HG03565 (cell line): ENCODE measurements at regions not wholly inside any gene's neighbourhood (a gene's known extent, or its start where the extent isn't known, plus 50 kb on each side); places are given as distances from the start of the nearest gene placed in this dataset.
"Not testable (repeated sequence)": the region's sequence is repeated elsewhere in the genome, so short reads cannot be mapped to it uniquely, and the experiment has no call there.

ENCODE experiments used
- ATAC-seq: cut with Tn5 transposase; IDR thresholded peaks from one replicate; pipeline ENCODE4 v1.9.1; 2021; ENCODE audit warnings: mild to moderate bottlenecking, moderate library complexity; ENCODE audit not compliant: unreplicated experiment

- no peak for ATAC-seq
Observed at GRCh38 chr2:36169843-36170242, 185.7 kb upstream of the CRIM1 start.

GRCh38 chr2:36168115-36168514 is 187.5 kb upstream of the CRIM1 start:
- ATAC-seq = no peak

DNA sequence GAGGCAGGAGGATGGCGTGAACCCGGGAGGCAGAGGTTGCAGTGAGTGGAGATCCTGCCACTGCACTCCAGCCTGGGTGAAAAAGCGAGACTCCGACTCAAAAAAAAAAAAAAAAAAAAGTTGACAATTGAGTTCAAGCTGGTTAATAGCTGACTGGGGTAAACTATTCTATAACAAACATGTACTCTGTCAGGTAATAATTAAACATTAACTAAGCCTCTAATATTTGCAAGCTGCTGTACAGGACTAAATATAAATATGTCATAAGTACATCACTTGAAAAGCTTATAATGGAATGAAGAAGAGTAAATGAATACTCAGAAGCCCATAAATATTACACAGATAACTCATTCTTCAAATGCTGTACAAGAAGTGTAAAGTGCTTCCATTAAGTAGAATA is 190.4 kb upstream of the CRIM1 start:
- peak; percentile 41 for ATAC-seq

DNA sequence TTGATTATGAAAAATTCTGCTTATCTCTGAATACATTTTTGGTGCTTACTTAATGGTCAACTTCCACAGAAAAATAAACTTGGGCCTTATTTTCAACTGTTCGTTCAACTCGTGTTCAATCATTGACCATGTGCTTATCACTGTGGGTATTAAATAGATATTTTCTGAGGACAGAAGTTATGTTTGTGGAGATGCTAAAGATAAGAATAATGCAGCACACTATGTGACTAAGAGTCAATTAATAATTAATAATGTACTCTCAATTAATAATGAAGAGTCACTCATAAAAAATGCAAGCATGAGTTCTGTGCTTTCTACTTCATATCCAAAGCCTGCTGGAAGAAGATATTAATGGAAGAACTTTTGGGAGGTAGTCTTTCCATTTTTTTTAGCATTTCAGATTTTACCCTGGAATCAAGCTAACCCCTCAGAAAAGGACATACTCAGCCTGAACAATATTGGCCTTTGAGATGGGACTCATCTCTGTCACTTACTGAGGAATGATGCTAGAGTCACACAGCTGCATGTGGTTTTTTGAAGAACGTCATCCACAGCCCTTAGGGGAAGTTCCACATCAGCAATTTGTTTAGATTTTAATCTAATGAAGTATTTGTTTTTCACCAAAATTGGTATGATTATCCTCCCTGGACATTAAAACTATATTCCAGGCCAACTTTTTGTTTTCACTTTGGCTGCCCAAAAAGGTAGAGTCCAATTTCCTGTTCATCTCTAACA is 191.9 kb upstream of the CRIM1 start:
- ATAC-seq = no peak

DNA sequence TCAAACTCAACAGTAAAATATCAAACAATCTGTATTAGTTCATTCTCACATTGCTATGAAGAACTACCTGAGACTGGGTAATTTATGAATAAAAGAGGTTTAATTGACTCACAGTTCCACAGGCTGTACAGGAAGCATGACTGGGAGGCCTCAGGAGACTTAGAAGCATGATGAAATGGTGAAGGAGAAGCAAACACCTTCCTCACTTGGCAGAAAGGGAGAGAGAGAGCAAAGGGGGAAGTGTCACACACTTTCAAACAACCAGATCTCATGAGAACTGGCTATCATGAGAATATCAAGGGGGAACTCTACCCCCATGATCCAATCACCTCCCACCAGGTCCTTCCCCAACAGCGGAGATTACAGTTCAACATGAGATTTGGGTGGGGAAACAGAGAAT is 198.5 kb upstream of the CRIM1 start:
- not testable (repeated sequence) for ATAC-seq

DNA sequence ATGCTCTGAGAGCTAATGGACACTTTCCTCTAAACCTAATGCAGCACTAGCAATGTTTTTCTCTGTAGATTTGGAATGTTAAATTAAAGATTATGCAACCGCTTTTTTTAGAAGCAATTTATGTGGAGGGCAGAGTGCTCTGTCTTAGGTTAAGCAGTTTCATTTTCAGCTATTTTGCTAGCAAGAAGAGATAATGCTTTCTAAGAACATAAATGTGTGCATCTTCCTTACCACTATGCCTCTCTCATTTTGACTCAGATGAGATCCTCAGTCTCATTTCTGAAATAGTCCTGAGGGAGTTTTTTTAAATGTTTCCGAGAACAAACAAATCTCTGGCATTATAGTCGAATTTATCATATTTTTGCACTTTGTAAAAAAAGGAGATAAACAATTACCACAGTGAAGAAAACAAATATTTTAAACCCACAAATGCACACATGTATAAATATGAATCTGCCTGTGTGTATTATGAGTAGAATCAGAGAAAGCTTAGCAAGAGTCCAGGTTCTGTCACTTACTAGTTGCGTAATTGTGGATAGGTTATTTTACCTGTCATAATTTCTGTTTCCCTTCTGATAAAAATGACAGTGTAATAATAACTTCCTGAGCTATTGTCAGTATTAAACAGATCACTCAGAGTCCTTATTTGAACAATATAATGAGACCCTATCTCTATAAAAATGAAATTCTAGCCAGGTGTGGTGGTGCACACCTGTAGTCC is 207.7 kb upstream of the CRIM1 start:
- ATAC-seq = peak; percentile 99

DNA sequence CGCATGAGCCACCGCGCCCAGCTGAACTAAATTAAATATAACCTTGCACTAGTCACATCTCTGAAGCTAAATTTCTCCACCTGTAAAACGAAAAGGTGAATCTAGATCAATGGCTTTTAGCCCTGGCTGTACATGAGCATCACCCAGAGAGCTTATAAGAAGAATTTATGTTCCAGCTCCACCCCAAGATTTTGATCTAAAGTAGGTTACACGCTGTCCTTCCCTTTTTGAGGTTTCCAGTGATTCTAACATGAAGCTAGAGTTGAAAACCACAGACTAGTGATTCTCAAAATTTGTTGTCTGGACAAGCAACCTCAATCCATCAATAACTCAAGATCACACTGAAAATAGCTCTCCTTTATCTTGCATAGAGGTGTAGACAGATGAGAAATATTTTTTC is 208.8 kb upstream of the CRIM1 start:
- no peak for ATAC-seq

GRCh38 chr2:36140391-36140790 is 215.2 kb upstream of the CRIM1 start:
- ATAC-seq = no peak

DNA sequence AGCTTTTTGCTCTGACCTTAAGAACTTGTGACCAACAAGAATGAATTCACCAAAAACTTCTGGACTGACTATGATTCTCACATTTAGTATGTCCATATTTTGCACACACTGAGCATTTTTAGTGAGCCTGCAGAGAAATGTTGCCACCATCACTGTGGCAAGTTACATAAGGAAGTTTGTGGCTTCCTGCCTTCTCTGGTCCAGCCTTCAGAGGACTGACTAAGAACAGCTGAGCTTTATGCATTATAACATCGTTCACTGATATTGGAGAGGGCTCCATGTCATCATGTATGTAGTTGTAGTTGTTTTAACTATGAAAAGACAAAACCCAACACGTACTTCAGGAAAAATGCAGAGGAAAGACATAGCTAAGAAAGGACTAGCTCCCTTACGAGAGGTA is 218.0 kb upstream of the CRIM1 start:
- no peak for ATAC-seq

- no peak for ATAC-seq
Observed at GRCh38 chr2:36134281-36134680, 221.3 kb upstream of the CRIM1 start.

DNA sequence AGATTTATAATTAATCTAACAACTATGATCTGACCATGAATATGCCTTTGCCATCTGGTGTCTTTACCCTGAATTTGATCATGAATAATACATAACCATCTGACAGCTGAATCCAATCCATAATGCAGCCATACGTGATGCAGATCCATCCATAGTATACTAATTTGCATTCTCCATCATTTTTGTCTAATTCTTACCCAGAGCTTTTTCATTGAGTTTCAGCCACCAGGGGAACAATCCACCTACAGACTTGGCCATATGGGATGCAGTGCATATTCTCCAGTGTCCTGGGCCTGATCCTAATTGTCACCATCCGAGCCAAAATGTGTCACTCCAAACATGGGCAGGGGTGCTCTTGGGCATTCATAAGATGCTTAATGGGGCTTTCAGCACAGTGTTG is 227.2 kb upstream of the CRIM1 start:
- ATAC-seq = no peak

GRCh38 chr2:36125702-36126101 is 229.9 kb upstream of the CRIM1 start:
- no peak for ATAC-seq

DNA sequence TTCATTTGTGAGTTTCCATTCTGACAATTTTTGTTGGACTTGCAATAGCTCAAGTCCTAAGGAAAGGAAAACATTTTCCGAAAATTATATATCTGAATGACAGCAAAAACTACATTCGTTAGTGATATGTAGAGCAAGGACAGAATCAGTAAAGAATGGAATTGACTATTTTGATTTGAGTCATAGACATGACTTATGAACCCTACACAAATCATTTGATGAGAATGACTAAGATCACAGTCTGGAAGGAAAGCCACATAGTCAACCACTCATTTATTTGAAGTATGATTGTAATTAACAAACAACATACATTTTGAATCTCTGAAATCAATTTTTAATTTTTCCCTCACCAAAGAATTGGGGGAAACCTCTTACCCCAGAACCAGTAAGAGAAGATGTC is 231.6 kb upstream of the CRIM1 start:
- no peak for ATAC-seq

GRCh38 chr2:36097022-36097421 is 258.6 kb upstream of the CRIM1 start:
- ATAC-seq = no peak

GRCh38 chr2:36091844-36092741 is 263.5 kb upstream of the CRIM1 start:
- ATAC-seq = not testable (repeated sequence)

DNA sequence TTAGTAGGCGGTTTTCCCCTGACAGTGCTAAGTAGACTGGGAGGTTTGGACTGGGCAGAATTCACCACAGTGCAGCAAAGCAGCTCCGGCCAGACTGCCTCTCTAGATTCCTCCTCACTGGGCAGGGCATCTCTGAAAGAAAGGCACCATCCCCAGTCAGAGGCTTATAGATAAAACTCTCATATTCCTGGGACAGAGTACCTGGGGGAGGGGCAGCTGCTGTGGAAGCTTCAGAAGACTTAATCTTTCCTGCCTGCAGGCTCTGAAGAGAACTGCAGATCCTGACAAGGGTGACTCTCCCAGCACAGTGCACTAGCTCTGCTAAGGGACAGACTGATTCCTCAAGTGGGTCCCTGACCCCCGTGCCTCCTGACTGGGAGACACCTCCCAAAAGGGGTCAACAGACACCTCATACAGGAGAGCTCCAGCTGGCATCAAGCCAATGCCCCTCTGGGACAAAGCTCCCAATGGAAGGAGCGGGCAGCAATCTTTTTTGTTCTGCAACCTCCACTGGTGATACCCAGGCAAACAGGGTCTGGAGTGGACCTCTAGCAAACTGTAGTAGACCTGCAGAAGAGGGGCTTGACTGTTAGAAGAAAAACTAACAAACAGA is 266.8 kb upstream of the CRIM1 start:
- no peak for ATAC-seq

GRCh38 chr2:36087344-36087743 is 268.2 kb upstream of the CRIM1 start:
- no peak for ATAC-seq

GRCh38 chr2:36079793-36080192 is 275.8 kb upstream of the CRIM1 start:
- no peak for ATAC-seq

- no peak for ATAC-seq
Observed at GRCh38 chr2:36074008-36074407, 281.6 kb upstream of the CRIM1 start.

DNA sequence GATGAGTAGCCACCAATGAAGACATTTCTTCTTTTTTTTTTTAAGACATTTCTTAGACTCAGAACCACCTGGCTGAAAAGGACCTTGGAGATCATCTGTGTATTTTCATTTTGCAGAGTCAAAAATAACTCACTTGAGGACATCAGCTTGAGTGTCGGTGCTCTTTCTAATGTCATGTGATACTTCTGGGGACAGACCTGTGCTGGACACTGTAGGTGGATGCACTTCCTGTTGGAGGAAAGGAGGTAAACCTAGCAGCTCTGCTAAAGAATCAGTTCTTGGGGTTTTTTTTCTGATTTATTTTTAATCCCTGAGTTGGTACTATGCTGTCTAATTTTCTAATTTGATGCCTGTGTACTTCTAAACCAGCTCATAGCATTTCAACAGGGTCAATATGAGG is 283.9 kb upstream of the CRIM1 start:
- no peak for ATAC-seq

- no peak for ATAC-seq
Observed at GRCh38 chr2:36069074-36069473, 286.5 kb upstream of the CRIM1 start.
